ENCODE measurements at regions not wholly inside any gene's neighbourhood (a gene's known extent, or its start where the extent isn't known, plus 50 kb on each side); places are given as distances from the start of the nearest gene placed in this dataset.

- H3K27ac Mint-ChIP-seq = no peak overlapping the region
- no peaks in the 10 kb centered on the region for H3K4me1 Mint-ChIP-seq (ENCODE audit: low read depth)
- no peaks in the 10 kb centered on the region for H3K9me3 Mint-ChIP-seq (ENCODE audit: low read depth)
- no peak overlapping the region for H3K4me3 Mint-ChIP-seq
- H3K36me3 Mint-ChIP-seq = peaks cover 2% of the 10 kb centered on the region
- H3K27me3 Mint-ChIP-seq = peaks cover 1% of the 10 kb centered on the region
These were observed 204.8 kb upstream of the PIK3R1 start for GRCh38 chr5:68010740-68011139.

DNA sequence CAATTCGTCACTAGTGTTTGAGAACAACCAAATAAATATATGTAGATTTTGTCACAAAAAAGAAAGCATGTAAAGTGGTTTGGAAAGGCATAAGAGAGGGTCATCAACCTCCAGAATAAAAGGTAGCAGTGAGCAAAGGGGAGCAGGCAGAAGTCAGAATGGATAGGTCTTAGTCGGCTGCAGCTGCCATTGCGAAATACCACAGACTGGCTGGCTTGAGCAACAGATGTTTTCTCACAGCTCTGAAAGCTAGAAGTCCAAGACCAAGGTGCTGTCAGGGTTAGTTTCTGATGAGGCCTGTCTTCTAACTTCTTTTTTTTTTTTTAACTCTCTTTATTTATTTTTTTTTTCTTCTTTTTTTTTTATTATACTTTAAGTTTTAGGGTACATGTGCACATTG, 208.1 kb upstream of the PIK3R1 start:
- H3K36me3 Mint-ChIP-seq = peaks cover 2% of the 10 kb centered on the region
- H3K27ac Mint-ChIP-seq = no peak overlapping the region
- H3K27me3 Mint-ChIP-seq = peaks cover under 1% of the 10 kb centered on the region
- no peaks in the 10 kb centered on the region for H3K9me3 Mint-ChIP-seq (ENCODE audit: low read depth)
- H3K4me3 Mint-ChIP-seq = no peak overlapping the region
- no peaks in the 10 kb centered on the region for H3K4me1 Mint-ChIP-seq (ENCODE audit: low read depth)

DNA sequence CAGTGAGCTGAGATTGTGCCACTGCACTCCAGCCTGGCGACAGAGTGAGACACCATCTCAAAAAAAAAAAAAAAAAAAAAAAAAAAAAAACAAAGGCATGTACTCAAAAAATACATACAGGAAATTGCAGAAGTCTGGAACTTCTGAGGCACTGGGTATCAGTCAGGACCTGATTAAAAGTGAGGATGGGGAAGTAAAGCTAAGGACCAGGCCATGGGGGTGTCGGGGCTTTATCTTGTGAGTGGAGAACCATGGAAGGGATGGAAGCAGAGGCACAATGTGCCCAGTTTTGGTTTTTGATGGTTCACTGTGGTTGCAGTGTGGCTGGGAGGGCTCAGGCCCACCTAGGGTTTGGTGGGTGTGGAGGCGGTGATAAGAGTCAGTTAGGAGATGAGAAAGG, 212.7 kb upstream of the PIK3R1 start:
- Mint-ChIP-seq H3K27ac (no peak overlapping the region), H3K4me3 (no peak overlapping the region), H3K4me1 (ENCODE audit: low read depth) (no peaks in the 10 kb centered on the region), H3K36me3 (no peaks in the 10 kb centered on the region), H3K9me3 (ENCODE audit: low read depth) (no peaks in the 10 kb centered on the region), H3K27me3 (no peaks in the 10 kb centered on the region)

DNA sequence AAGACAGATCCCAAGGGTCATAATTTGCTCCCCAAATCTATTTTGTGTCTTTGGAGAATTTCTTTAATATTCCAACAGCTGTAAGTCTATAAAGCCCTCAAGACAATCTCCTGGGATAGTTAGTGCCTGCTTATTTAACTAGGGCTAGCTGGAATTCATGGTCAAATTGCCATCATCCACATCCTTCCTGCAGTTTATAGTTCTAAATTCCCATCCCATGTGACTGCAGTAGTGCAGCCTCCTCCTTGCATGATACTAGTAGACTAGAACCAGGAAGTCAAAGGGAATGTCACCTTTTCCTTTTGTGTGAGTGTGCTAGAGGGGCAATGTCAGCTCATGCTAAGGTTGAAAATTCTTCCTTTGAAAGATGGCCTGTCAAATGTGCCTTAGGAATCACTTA, 214.8 kb upstream of the PIK3R1 start:
- H3K27ac Mint-ChIP-seq = no peak overlapping the region
- no peaks in the 10 kb centered on the region for H3K36me3 Mint-ChIP-seq
- no peaks in the 10 kb centered on the region for H3K27me3 Mint-ChIP-seq
- no peaks in the 10 kb centered on the region for H3K4me1 Mint-ChIP-seq (ENCODE audit: low read depth)
- H3K4me3 Mint-ChIP-seq = no peak overlapping the region
- no peaks in the 10 kb centered on the region for H3K9me3 Mint-ChIP-seq (ENCODE audit: low read depth)

GRCh38 chr5:67999391-67999790, 216.2 kb upstream of the PIK3R1 start:
- Mint-ChIP-seq H3K9me3 (ENCODE audit: low read depth) (no peaks in the 10 kb centered on the region), H3K4me1 (ENCODE audit: low read depth) (no peaks in the 10 kb centered on the region), H3K36me3 (no peaks in the 10 kb centered on the region), H3K4me3 (no peak overlapping the region), H3K27me3 (no peaks in the 10 kb centered on the region), H3K27ac (no peak overlapping the region)

- Mint-ChIP-seq H3K9me3 (ENCODE audit: low read depth) (no peaks in the 10 kb centered on the region), H3K36me3 (no peaks in the 10 kb centered on the region), H3K4me1 (ENCODE audit: low read depth) (no peaks in the 10 kb centered on the region), H3K27me3 (no peaks in the 10 kb centered on the region), H3K27ac (no peak overlapping the region), H3K4me3 (no peak overlapping the region)
These were observed 216.8 kb upstream of the PIK3R1 start for GRCh38 chr5:67998709-67999261.

DNA sequence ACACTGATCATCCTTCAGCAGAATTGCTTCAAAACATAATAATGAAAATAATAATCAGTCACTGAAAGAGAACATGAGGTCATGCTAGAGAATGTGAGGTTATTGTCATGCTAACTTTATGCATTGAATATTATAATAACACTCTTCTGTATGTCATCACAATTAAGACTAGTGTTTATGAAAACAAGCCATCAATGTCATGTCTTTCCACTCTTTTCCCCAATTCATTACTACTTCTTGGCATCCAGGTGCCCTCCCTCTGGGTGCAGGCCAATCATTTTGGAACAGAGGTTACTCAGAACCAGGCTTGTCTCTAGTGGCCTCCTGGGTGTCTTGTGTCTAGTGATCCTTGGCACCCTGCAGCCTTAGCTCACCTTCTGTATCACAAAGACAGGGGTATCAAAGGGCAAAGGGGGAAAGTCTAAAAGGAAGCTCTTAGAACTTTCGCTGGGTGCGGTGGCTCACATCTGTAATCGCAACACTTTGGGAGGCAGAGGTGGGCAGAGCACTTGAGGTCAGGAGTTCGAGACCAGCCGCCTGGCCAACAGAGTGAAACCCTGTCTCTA, 217.6 kb upstream of the PIK3R1 start:
- Mint-ChIP-seq H3K36me3 (no peaks in the 10 kb centered on the region), H3K4me3 (no peak overlapping the region), H3K9me3 (ENCODE audit: low read depth) (no peaks in the 10 kb centered on the region), H3K27ac (no peak overlapping the region), H3K27me3 (no peaks in the 10 kb centered on the region), H3K4me1 (ENCODE audit: low read depth) (no peaks in the 10 kb centered on the region)

- Mint-ChIP-seq H3K4me3 (no peak overlapping the region), H3K27me3 (no peaks in the 10 kb centered on the region), H3K36me3 (no peaks in the 10 kb centered on the region), H3K9me3 (ENCODE audit: low read depth) (no peaks in the 10 kb centered on the region), H3K4me1 (ENCODE audit: low read depth) (no peaks in the 10 kb centered on the region), H3K27ac (no peak overlapping the region)
These were observed 218.4 kb upstream of the PIK3R1 start for GRCh38 chr5:67997148-67997547.

DNA sequence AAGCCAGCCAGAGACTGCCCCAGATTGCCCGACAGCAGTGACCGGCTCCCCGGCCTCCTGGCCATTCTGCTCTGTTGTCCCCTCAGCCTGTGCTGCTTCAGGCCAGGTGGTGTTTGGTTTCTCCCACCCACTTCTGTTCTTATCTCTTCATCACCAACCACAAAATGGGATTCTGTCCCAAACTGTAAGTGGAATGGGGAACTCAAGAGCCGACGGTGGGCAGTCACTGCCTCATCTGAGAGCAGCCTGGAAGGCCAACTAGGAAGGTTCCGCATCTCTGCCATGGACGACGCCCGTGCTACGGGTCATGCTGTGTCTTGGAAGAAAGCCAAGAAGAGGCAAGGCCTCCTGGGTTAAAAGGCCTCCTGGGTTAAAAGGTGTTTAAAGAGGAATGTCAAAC, 219.0 kb upstream of the PIK3R1 start:
- no peak overlapping the region for H3K4me3 Mint-ChIP-seq
- no peaks in the 10 kb centered on the region for H3K9me3 Mint-ChIP-seq (ENCODE audit: low read depth)
- no peaks in the 10 kb centered on the region for H3K36me3 Mint-ChIP-seq
- no peaks in the 10 kb centered on the region for H3K27me3 Mint-ChIP-seq
- no peaks in the 10 kb centered on the region for H3K4me1 Mint-ChIP-seq (ENCODE audit: low read depth)
- H3K27ac Mint-ChIP-seq = no peak overlapping the region

GRCh38 chr5:67992923-67993322, 222.6 kb upstream of the PIK3R1 start:
- Mint-ChIP-seq H3K27me3 (no peaks in the 10 kb centered on the region), H3K4me1 (ENCODE audit: low read depth) (no peaks in the 10 kb centered on the region), H3K27ac (no peak overlapping the region), H3K4me3 (no peak overlapping the region), H3K36me3 (no peaks in the 10 kb centered on the region), H3K9me3 (ENCODE audit: low read depth) (no peaks in the 10 kb centered on the region)

- Mint-ChIP-seq H3K27me3 (no peaks in the 10 kb centered on the region), H3K4me1 (ENCODE audit: low read depth) (no peaks in the 10 kb centered on the region), H3K36me3 (no peaks in the 10 kb centered on the region), H3K9me3 (ENCODE audit: low read depth) (no peaks in the 10 kb centered on the region), H3K4me3 (no peak overlapping the region), H3K27ac (no peak overlapping the region)
These were observed 226.1 kb upstream of the PIK3R1 start for GRCh38 chr5:67989456-67989855.

- Mint-ChIP-seq H3K9me3 (ENCODE audit: low read depth) (no peaks in the 10 kb centered on the region), H3K4me1 (ENCODE audit: low read depth) (peaks cover 2% of the 10 kb centered on the region), H3K27ac (no peak overlapping the region), H3K36me3 (no peaks in the 10 kb centered on the region), H3K27me3 (no peaks in the 10 kb centered on the region), H3K4me3 (no peak overlapping the region)
These were observed 228.8 kb upstream of the PIK3R1 start for GRCh38 chr5:67986761-67987160.

DNA sequence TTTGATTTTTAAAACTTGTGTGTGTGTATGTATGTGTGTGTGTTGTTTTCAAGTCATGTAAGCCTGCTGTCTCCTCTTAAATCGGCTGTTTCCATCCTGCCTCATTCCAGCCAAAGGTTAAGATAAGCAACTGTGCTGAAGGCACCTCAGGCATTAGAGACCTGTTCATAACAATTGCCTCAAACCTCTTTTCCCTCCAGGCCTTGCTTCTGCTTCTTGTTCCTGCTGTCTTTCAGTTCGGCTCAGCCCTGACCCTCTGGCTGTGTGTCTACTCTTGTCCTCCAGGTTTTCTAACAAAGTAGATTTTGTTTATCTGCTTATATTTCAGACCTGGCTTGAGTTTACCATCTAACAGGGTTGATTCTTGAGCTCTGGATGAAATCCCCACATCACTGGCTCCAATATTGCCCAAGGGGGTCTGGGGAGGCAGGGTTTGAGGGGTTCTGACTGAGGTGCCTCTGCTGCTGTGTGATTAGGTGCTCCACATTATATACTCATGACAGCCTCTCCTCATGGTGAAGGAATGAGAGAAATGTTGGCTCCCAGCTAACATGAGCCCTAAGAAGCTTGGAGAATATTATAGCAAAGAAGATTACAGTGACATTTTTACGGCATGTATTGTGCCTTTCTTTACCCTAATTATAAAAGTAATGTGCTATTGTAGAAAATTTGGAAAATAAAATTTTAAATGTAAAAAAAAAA, 229.7 kb upstream of the PIK3R1 start:
- H3K36me3 Mint-ChIP-seq = no peaks in the 10 kb centered on the region
- no peak overlapping the region for H3K4me3 Mint-ChIP-seq
- no peaks in the 10 kb centered on the region for H3K9me3 Mint-ChIP-seq (ENCODE audit: low read depth)
- no peak overlapping the region for H3K27ac Mint-ChIP-seq
- peaks cover 2% of the 10 kb centered on the region for H3K4me1 Mint-ChIP-seq (ENCODE audit: low read depth)
- no peaks in the 10 kb centered on the region for H3K27me3 Mint-ChIP-seq

DNA sequence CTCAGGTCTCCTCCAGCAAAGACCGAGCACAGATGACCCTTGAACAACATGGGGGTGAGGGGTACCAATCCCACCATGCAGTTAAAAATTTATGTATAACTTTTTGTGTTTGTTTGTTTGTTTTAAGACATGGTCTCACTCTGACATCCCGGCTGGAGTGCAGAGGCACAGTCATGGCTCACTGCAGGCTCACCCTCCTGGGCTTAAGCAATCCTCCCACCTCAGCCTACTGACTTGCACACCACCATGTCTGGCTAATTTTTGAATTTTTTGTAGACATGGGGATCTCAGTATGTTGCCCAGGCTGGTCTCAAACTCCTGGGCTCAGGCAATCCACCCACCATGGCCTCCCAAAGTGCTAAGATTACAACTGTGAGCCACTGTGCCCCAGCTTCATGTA, 231.0 kb upstream of the PIK3R1 start:
- no peaks in the 10 kb centered on the region for H3K27me3 Mint-ChIP-seq
- H3K4me3 Mint-ChIP-seq = no peak overlapping the region
- H3K36me3 Mint-ChIP-seq = no peaks in the 10 kb centered on the region
- no peaks in the 10 kb centered on the region for H3K9me3 Mint-ChIP-seq (ENCODE audit: low read depth)
- peaks cover 2% of the 10 kb centered on the region for H3K4me1 Mint-ChIP-seq (ENCODE audit: low read depth)
- H3K27ac Mint-ChIP-seq = no peak overlapping the region

- Mint-ChIP-seq H3K4me3 (no peak overlapping the region), H3K4me1 (ENCODE audit: low read depth) (peaks cover 2% of the 10 kb centered on the region), H3K36me3 (no peaks in the 10 kb centered on the region), H3K27me3 (no peaks in the 10 kb centered on the region), H3K27ac (peak overlapping the region; percentile 5), H3K9me3 (ENCODE audit: low read depth) (no peaks in the 10 kb centered on the region)
These were observed 232.1 kb upstream of the PIK3R1 start for GRCh38 chr5:67983251-67984110.

All from activated naive CD8-positive, alpha-beta T cell (primary cell).